ENCODE measurements at regions not wholly inside any gene's neighbourhood (a gene's known extent, or its start where the extent isn't known, plus 50 kb on each side); places are given as distances from the start of the nearest gene placed in this dataset. TPM values are rescaled to one million over a fixed set of nuclear protein-coding genes. Genes with fewer than 3 reads are reported as not detected.

Small RNA genes lying in the stretch of these regions (small RNA-seq; reads per million reads assigned to genes)
- gene MIR4306 (not detected), gene RF00402 (not detected)

Measured in HT-29 (cell line).